Ovary (tissue), 7 donors: ENCODE measurements at regions not wholly inside any gene's neighbourhood (a gene's known extent, or its start where the extent isn't known, plus 50 kb on each side); places are given as distances from the start of the nearest gene placed in this dataset.

ENCODE experiments used
- DNase-seq, 5 donors: peaks; one replicate each; pipeline ENCODE4 v3.0.0-alpha.2; 2019 to 2020
- H3K27ac ChIP-seq, 2 donors: fragments of 200-600 bp; one replicate each; pipeline versions ENCODE4 v1.5.1 to v1.8.0; 2019 to 2022
- H3K27me3 ChIP-seq: fragments of 200-600 bp; one replicate; pipeline ENCODE4 v1.8.0; 2022
- H3K36me3 ChIP-seq: fragments of 200-600 bp; sonication (generic); one replicate; pipeline ENCODE4 v1.5.1; 2019
- H3K4me1 ChIP-seq: one replicate; pipeline ENCODE4 v1.8.1; 2013; ENCODE audit warnings: mild to moderate bottlenecking, moderate library complexity; ENCODE audit not compliant: insufficient read depth
- H3K4me3 ChIP-seq: fragments of 200-600 bp; sonication (generic); one replicate; pipeline ENCODE4 v1.5.1; 2017
- H3K9me3 ChIP-seq, 2 donors: fragments of 200-600 bp in 1 of 2; sonication (generic) in 1 of 2; one replicate each; pipeline versions ENCODE4 v1.5.1 to v1.8.1; 2013 to 2019; ENCODE audit warnings: mild to moderate bottlenecking in 1 of 2, moderate library complexity in 1 of 2
- CTCF ChIP-seq, 3 donors: fragments of 450-650 bp in 2 of 3; fragments of 200-600 bp in 1 of 3; IDR thresholded peaks; one replicate each; pipeline versions ENCODE4 v1.5.1 to v1.8.0; 2016 to 2022; ENCODE audit warnings: antibody characterized with exemption in 3 of 3, mild to moderate bottlenecking in 1 of 3
- EP300 ChIP-seq: sonication (generic); formaldehyde crosslinking; IDR thresholded peaks from one replicate; pipeline ENCODE4 v1.6.1; 2017; ENCODE audit warnings: antibody characterized with exemption
- POLR2A ChIP-seq: fragments of 450-650 bp; IDR thresholded peaks from one replicate; pipeline ENCODE4 v1.6.1; 2017; ENCODE audit warnings: antibody characterized with exemption, mild to moderate bottlenecking, moderate library complexity
- WGBS, 3 donors: extraction: QIAGEN DNeasy Blood & Tissue Kit in 1 of 3; methylation state at CpG; one replicate each; pipeline versions ENCODE4 v1.1.5 to v1.1.7; 2013 to 2017; 5-methylcytosine and 5-hydroxymethylcytosine counted together
- intact Hi-C, 4 donors: fragments of 100-400 bp; cut with DNase I; formaldehyde crosslinking; loops; one replicate each; pipeline versions ENCODE4 v1.11.0 to v1.15.1; 2022 to 2023
- donor health status: DM: no; HTN: no; CAD: no; lungs with moderate emphysema.
- donor health status: DM: no; HTN: no; CAD: no.
- donor health status: Bipolar disorder and iron deficiency.
- donor health status: DM: no; HTN: no; CAD: no.
- donor health status: DM: yes; HTN: yes; CAD: no.

- no peak for TF ChIP-seq EP300
- TF ChIP-seq CTCF (IDR thresholded peaks at IDR 0.05): no peak
- TF ChIP-seq POLR2A: no peak
- Histone ChIP-seq H3K36me3 (no peaks in the 10 kb centered on the region), H3K9me3 (no peaks in the 10 kb centered on the region), H3K4me3 (no peak overlapping the region), H3K27ac (no peak overlapping the region), H3K27me3 (no peaks in the 10 kb centered on the region), H3K4me1 (no peaks in the 10 kb centered on the region)
- intact Hi-C loops: no loop called here
- WGBS, 3 donors: 77 to 87% (median 79%) methylated on average over 1 of the region's 1 CpG
- DNase-seq: no peak
Observed at GRCh38 chr5:93887678-93888077, 146.3 kb upstream of the POU5F2 start.

GRCh38 chr5:93886917-93887361 lies 145.5 kb upstream of the POU5F2 start:
- H3K27ac ChIP-seq: no peak overlapping the region
- DNase-seq: no peak

DNA sequence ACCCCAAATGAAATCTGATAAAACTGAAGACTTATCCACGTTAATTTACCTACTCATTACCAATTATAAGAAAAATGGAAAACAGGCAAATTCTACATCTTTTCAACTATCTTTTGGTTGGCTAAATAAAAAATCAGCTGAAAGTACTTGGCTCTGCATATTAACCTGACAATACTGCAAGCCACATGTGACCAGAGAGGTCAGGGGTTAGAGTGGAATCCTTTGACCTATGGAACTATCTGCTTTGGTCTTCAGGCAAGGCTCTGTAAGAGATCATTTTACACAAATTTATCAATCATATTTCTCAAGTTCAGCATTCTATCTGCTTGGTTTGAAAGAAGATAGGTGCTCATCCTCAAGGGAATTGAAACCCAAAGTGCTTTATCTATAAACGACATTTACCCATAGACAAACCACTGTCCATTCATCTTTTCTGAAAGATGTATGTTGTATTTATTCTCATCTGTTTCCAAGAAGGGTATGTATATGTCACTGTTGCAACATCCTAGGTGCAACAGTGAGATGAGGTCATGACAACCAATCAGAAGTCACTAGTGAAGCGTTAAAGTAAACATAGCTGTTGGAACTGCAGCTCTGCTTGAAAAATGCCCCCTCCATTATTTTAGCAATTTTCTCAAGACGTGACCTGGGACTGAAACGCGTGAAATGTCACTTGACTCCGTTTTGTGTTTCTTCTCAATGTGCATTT lies 144.9 kb upstream of the POU5F2 start:
- intact Hi-C loops: no loop called here
- Histone ChIP-seq H3K27me3 (no peaks in the 10 kb centered on the region), H3K27ac (no peak overlapping the region), H3K9me3 (no peaks in the 10 kb centered on the region), H3K36me3 (no peaks in the 10 kb centered on the region), H3K4me3 (no peak overlapping the region), H3K4me1 (no peaks in the 10 kb centered on the region)
- DNase-seq: no peak
- 92 to 93% (median 93%) methylated on average over 7 of the region's 7 CpGs for WGBS, 3 donors
- TF ChIP-seq EP300 (no peak), POLR2A (no peak), CTCF (IDR thresholded peaks at IDR 0.05) (no peak)

More at GRCh38 chr5:93886917-93887361, 145.5 kb upstream of the POU5F2 start:
- 4 to 10% (median 9%) methylated on average over 1 of the region's 1 CpG for WGBS, 3 donors
- H3K36me3 ChIP-seq: no peaks in the 10 kb centered on the region
- no peak overlapping the region for H3K4me3 ChIP-seq
- TF ChIP-seq POLR2A (no peak), CTCF (IDR thresholded peaks at IDR 0.05) (no peak), EP300 (no peak)
- intact Hi-C loops: no loop called here
- no peaks in the 10 kb centered on the region for H3K9me3 ChIP-seq
- no peaks in the 10 kb centered on the region for H3K27me3 ChIP-seq
- no peaks in the 10 kb centered on the region for H3K4me1 ChIP-seq

GRCh38 chr5:93884254-93884653 lies 142.9 kb upstream of the POU5F2 start:
- Histone ChIP-seq H3K27ac (no peak overlapping the region), H3K9me3 (no peaks in the 10 kb centered on the region), H3K4me1 (no peaks in the 10 kb centered on the region), H3K27me3 (no peaks in the 10 kb centered on the region), H3K4me3 (no peak overlapping the region), H3K36me3 (no peaks in the 10 kb centered on the region)
- no peak for DNase-seq
- 96 to 99% (median 97%) methylated on average over 1 of the region's 1 CpG for WGBS, 3 donors
- TF ChIP-seq EP300 (no peak), CTCF (IDR thresholded peaks at IDR 0.05) (no peak), POLR2A (no peak)
- intact Hi-C loops: no loop called here
